GM18870 (cell line): ENCODE measurements at regions not wholly inside any gene's neighbourhood (a gene's known extent, or its start where the extent isn't known, plus 50 kb on each side); places are given as distances from the start of the nearest gene placed in this dataset.
"Not testable (repeated sequence)": the region's sequence is repeated elsewhere in the genome, so short reads cannot be mapped to it uniquely, and the experiment has no call there.

Experiments used
- ATAC-seq: cut with Tn5 transposase; IDR thresholded peaks from one replicate; pipeline ENCODE4 v1.9.1; 2021; ENCODE audit warnings: moderate library complexity; ENCODE audit not compliant: unreplicated experiment

DNA sequence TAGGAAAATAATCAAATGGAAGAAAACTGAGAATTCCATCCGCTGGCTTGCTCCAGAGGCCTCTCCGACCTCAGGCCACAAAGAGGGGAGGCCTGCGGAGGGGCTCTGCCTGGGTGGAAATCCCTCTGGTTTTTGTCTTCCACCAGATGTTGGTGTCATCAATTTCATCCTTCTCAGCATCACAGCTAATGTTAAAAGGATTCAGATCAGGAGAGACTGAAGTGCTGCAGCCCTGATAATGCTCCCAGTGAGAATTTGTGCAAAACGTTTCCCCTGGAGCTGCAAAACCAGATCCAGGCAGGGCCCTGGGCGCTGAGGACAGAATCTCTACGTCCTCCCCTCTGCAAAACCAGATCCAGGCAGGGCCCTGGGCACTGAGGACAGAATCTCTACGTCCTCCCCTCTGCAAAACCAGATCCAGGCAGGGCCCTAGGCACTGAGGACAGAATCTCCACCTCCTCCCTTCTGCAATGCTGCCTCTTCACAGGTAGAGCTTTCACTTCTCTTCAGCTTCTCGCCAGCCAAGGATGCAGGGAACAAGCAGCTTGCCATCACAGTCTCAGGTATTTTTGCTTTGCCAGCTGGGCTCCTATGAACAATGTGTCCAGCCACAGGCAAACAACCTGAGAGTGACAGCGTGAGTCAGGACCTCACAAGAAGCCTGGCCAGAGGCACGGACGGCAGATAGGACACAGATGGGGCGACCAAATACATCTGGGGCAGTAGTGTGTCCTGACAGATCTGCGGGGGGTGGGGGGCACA lies 81.2 kb downstream of the TMEM18 start:
- no peak for ATAC-seq

DNA sequence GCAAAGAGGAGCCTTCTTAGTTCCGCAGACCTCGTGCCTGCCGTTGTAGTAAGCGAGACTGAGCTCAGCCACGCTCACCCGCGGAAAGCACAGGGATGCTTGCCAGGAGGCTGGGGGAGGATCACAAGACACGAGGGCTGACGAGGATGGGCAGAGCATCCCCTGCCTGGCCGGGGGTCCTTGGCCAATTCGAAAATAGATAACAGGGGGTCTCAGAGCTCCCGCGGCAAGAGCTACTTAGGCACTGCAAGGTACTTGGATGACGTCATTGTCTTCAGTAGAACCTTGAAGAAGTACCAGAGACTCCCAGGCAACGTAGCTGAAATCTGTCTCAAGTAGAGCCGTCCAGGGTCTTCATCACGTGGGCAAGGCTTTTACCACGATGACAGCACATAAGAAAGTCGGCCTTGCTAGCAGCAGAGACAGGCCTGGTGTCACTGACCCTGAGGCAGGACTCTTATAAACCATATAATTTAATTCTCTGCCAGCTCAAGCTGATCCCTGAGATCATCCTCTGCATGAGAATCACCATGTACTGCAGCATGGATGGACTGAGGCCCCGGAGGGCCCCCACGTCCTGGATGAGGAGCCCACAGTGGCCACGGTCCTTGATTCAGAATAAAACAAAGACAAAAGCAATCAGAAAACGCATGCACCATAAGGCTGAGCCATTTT lies 81.9 kb downstream of the TMEM18 start:
- no peak for ATAC-seq

DNA sequence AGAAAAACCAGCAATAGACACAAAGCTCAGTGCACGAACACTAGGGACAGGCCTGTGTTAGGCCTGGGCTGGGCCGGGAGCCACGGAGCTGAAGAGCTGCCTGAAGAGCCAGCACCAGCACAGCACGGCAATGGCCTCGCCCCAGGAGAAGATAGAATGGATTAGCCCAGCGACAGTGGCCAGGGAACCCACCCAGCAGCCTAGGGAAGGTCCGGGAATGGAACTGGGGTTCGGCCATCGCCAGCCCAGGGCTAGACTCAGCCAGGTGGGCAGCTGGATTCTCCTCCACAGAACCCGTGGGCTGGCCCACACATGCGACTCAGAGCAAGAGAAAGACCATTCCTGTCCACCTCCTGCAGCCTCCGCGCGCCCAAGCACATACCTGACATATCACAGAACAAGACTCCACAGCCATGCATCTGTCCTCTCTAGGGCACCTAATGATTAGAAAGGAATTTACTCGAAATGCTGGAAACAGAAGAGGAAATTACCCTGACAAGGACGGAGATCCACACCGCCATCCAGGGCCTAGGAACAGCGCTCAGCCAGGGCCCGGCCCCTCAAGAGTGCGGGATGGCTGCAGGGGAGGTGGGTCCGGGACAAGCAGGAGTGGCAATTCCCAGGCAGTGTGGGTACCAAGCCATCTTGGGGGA lies 82.8 kb downstream of the TMEM18 start:
- no peak for ATAC-seq

DNA sequence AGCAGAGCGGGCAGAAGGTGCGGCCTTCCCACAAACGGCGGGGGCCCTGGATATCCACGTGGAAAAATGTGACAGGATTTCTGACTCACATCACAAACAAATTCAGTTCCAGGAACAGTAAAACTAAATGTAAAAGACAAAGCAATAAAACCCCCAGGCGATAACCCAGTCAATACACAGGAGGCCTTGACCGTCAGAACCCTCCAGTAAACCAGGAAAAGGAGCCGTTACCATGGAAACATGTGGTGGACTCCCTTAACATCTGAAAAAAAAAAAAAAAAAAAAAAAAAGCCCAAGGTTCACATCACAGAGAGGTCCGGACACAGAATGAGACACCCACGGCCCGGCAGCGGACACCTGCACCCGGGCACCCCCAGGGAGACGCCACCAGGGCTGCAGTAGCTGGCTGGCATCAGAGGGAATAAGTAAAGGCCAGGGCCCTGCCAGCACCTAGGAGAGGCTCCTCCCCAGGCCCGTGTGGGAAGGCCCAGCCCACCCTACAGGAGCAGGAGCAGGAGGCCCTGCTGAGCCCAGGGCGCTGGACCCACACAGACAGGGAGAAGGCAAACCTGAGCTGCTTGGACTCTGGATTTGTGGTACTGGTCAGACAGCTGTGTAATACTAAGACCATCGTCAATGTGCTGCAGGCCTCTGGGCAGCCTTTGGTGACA lies 83.7 kb downstream of the TMEM18 start:
- ATAC-seq, result no peak

DNA sequence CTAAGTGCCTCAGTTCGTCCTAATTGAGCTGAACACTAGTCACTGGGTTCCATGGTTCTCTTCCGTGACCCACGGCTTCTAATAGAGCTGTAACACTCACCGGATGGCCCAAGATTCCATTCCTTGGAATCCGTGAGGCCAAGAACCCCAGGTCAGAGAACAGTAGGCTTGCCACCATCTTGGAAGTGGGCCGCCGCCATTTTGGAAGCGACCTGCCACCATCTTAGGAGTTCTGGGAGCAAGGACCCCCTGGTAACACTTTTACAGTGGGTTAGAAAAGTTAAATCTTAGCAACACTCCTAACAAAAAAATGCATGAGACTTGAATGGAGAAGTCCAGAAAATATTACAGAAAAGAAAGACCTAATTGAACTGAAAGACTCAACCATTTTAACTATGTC lies 84.5 kb downstream of the TMEM18 start:
- no peak for ATAC-seq

DNA sequence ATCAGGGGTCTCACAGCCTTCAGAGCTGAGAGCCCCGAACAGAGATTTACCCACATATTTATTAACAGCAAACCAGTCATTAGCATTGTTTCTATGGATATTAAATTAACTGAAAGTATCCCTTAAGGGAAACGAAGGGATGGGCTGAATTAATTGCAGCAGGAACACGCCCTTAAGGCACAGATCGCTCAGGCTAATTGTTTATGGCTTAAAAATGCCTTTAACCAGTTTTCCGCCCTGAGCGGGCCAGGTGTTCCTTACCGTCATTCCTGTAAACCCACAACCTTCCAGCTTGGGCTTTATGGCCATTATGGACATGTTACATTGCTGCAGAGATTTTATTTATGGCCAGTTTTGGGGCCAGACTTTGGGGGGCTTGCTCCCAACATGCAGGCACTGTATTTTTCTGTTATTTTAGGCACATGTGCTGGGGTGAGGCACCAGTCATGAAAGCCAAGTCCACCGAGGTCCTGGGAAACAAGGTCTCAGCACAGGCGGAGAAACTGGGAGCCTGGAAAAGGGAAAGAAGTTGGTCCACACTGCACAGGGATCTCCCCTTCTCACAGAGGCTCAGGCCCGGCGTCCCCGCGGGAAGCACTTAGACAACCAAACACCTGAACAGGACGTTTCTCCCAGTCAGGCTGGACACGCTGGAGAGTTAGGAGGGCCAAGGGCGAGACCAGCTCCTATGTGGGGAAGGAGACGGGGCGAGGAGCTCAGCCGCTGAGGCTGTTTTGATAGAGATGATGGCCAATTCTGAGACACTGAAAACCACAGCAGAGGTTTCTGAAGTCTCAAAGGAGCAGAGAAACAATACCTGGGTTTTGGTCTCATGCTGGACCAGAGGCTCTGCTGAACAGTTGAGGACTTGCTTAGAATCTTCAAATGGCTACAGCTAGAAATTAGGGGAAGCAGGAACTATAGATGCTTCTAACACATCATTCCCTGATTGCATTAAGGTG lies 86.7 kb downstream of the TMEM18 start:
- ATAC-seq, result no peak

DNA sequence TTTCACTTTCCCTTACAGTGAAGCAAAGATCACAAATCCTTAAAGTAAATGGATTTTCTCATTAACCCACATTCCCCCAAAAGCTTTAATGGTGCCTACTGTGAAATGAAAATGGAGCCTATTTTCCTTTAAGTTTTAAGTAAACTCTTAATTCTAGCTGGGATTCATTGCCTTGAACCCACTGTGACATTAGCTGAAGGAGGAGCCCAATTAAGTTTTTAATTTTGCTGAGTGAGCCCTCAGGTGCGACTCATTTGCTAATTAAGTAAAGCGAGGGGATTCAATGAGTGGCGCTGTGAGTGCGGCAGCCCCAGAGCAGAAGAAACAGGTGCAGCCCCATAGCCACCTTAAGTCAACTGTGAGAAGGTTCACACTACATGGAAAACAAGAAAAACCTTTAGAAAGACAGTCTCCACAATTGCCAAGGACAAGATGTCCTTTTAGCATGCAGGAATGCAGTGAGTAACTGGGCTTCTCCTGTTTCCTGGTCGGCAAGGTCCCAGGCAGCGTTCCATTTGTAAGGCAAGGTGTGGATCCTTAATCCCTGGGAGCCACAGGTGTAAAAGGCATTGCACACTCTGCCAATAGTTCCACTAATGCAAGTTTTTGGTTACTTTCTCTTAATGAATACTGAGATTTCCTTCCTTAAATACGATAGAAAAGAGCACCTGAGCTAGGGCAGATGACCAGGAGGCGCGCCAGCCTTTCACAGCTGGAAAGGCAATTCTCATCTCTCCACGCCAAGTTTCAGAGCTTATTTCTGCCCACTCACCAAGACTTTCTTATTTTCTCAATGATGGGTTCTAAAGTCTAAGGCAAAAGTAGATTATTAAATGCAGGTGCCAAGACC lies 87.7 kb downstream of the TMEM18 start:
- ATAC-seq, result no peak

DNA sequence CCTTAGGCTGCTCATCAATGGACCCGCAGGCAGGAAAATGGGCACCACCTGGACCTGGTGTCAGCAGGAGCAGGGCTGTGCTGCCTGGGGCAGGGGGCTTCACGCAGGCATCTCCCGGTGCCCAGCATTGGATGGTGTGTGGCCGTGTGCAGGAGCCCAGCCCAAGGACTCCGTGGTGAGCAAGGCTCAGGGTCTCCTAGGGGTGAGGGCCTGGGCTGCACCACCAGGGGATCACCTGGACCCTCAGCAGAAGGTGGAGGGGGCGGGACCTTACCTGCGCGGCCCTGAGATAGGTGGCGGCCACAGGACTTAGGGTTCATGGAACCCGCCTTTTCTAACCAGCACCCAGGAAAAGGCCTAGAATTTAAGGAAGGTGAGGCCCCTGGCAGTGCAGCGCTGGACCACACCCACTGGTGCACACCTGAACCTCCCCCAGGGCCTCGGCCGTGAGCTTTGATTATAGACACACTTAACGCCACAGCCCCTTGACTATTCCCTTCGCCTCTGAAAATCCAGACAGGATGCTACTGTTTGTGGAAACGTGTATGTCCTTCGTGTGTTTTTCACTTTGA lies 89.0 kb downstream of the TMEM18 start:
- ATAC-seq, result no peak

DNA sequence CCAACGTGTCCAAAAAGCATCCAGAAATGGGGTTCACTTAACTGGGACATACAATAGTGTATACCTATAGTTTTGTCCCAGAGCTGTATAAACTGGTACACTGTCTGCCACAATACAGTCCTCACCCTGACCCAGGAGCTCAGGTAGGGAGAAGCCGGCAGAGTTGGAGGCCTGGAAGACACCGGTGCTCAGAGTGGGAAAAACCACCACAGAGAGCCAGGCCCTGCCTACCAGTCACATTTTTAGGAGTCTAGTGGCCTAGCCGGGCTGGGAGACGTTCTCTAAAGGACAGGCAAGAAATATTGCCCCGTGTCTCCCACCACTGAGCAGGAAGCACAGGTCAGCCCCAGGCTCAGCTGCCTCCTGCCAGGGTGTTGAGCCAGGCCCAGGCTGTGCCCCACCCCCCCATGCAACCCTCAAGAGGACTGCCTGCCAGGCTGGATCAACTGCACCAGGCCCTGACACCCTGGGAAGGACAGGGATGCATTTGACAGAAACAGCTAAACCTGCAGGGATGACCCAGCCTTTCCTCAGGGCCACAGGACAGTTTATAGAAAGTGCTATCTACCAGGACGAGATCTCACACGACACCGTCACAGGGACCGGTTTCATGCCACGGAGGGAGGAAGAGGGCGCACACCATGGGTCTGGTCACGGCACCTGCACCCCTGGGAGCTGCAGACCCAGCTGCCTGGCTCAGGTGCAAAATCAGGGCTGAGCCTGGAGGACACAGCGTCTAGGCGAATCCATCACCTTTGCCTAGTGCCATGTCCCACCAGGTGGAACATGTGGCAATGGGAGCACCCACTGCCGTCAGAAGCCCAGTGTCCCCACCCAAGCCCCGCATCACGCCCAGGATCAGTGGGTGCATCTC lies 89.9 kb downstream of the TMEM18 start:
- no peak for ATAC-seq

DNA sequence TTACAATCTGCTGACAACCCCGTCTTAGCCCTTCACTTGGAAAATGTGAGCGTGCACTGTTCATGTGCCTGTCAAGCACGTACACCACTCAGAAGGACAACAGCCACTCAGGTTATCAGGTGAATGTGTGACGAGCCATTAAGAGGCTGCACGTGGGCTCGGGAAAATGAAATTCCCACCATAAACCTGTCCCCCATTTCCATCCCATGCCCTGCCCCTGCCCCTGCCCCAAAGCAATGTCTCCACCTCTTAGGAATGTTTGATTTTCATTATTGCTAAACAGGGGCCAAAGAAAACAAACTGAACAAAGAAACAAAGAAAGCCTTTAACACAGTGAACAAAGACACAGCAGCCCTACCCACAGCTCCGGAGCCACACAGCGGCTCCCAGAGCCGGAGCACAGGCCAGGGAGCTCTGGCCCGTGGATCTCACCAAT lies 90.5 kb downstream of the TMEM18 start:
- no peak for ATAC-seq

DNA sequence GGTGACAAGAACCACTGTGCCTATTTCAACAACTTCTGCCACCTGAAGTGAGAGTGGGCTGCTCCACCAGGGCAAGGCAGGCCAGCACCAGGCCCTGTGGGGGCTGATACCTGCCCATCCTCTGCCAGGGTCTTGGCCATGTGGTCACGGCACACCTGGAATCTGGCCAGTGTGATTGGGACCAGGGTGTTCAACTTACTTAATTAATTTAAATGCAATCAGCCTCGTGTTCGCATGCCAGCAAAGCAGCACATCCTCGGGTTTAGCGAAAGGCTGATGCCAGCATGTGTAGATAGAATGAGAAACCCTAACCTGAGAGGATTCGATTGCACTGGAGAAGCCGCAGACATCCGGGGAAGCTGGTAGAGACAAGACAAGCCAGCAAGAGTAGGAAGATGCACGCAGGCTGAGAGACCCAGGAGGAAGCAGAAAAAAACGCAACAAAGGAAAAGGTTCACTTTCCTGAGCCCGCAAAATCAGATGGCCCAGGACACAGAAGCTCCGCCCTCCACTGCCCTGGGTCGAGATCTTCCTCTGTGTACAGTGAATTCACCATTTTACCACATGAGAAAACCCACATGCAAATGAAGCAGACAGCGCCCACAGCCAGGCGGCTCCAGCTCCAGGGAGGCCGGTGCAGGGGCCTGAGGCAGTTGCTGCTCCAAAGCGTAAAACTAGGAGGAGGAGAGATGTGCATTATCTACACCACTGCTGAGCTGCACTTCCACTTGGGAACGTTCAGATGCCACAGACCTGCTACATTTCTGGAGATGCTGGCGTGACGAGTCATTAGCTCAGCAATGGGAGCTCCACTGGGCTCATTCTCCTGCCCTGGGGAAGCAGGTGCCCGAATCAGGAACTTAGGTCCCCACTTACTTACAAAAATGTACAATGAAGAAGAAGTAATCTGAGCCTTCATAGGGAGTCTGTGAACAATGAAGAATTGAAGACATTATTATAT lies 92.1 kb downstream of the TMEM18 start:
- peak; percentile 92 for ATAC-seq

DNA sequence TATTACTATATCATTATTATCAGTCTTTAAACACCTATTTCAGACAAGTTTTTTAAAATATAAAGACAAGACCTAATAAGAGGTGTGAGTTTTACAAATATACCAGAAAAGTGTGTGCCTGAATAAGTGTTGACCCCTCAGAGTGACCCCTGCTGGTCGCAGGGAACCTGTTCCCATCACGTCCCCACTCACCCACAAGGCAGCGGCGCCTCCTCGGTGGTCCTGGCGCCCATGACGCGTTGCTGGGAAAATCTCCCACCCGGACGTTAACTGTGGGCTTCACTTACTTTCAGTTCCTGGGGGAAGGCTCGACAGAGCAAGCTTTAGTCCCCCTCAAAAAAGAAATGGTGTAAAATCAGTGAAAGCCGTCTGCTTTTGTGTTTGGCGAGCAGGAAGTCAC lies 93.5 kb downstream of the TMEM18 start:
- ATAC-seq, result no peak

DNA sequence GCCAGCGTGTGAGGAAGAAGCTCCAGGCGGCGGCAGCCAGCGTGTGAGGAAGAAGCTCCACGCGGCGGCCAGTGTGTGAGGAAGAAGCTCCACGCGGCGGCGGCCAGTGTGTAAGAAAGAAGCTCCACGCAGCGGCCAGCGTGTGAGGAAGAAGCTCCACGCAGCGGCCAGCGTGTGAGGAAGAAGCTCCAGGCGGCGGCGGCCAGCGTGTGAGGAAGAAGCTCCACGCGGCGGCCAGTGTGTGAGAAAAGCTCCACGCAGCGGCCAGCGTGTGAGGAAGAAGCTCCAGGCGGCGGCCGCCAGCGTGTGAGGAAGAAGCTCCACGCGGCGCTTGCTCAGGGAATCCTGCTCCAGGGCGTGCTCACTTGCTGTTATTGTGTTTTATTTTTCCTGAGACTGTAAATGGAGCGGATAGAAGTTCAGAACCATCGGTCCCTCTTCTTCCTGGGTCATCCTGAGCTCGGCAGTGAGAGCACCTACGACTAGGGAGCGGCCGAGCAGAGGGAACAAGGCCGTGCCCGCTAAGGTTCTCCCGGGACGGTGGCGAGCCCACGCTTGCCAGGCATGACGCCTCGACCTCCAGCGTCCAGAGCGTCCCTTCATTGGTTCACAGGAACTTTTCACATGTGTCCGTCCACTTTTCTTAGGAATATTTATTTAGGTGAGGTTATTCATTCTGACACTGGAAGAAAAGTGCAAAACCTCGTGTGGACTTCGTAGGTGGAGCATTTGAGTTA lies 94.2 kb downstream of the TMEM18 start:
- ATAC-seq, result no peak

DNA sequence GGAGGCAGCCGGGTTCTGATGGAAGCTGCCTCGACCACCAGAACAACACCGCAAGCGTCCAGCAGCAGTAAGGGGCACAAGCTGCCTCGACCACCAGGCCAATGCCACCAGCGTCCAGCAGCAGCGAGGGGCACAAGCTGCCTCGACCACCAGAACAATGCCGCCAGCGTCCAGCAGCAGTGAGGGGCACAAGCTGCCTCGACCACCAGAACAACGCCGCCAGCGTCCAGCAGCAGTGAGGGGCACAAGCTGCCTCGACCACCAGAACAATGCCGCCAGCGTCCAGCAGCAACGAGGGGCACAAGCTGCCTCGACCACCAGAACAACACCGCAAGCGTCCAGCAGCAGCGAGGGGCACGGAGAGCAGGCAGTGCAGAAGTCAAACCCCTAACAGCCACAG lies 94.9 kb downstream of the TMEM18 start:
- ATAC-seq, result not testable (repeated sequence)

DNA sequence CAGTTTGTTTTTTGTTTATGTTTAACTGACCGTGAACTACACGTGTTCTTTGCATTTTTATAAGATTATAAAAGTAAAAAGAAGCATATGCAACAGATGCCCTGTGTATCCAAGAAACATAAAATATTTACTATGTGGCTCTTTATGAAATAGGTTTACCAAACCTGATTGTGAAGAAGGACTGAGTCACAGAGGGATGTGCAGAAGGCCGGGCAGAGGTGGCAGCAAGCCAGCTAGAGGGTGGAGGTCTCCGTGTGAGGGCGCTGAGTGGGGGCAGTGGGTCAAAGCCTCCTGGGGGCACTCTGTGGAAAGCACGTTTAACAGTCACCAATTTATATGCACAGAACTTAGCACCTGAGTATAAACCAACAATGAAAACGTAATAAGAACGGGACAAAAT lies 97.2 kb downstream of the TMEM18 start:
- no peak for ATAC-seq

DNA sequence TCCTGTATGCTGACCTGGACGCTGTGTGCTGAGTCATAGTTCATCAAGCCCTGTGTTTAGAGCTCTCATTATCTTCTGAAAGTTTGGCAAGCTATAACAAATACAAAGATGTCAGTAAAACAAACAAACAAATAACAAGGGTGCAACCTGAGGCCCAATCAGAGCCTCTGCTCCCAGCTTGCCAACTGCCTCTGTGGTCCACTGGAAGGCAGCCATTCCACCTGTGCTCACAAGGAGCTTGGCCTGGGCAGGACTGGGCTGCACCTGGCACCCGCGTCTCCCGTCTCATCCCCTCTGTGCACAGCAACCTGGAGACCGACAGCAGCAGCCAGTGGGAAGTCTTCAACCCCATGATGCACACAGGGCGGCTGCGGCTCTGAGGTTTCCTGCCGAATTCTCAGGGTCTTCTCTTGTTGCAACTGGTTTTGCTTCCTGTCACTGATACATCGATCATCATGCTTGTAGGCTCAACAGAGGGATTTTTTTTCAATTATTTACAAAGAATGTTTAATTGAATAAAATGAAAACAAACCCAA lies 97.8 kb downstream of the TMEM18 start:
- ATAC-seq, result no peak
